Trophoblast cell (in vitro differentiated cells and primary cell): ENCODE measurements at regions not wholly inside any gene's neighbourhood (a gene's known extent, or its start where the extent isn't known, plus 50 kb on each side); places are given as distances from the start of the nearest gene placed in this dataset.
A peak's percentile ranks its signal among the peaks of the same experiment; 100 is the strongest.

Experiments used
- DNase-seq, 2 donors: peaks; one replicate each; pipeline ENCODE4 v3.0.0-alpha.2; 2016
- H2AFZ ChIP-seq: 2 replicates; pipeline ENCODE4 v1.6.1; 2013; ENCODE audit warnings: low read length, moderate library complexity, mild to moderate bottlenecking; ENCODE audit not compliant: insufficient read depth, poor library complexity
- H2AK5ac ChIP-seq: 2 replicates; pipeline ENCODE4 v1.6.1; 2013; ENCODE audit warnings: mild to moderate bottlenecking, low read length
- H2BK120ac ChIP-seq: 2 replicates; pipeline ENCODE4 v1.6.1; 2013; ENCODE audit warnings: low read length, mild to moderate bottlenecking, moderate library complexity; ENCODE audit not compliant: insufficient read depth, poor library complexity
- H2BK12ac ChIP-seq: 2 replicates; pipeline ENCODE4 v1.6.1; 2013; ENCODE audit warnings: mild to moderate bottlenecking, low read length, moderate library complexity
- H2BK5ac ChIP-seq: 2 replicates; pipeline ENCODE4 v1.6.1; 2013; ENCODE audit warnings: low read length, low read depth, moderate library complexity, mild to moderate bottlenecking; ENCODE audit not compliant: poor library complexity
- H3K14ac ChIP-seq: 2 replicates; pipeline ENCODE4 v1.6.1; 2013; ENCODE audit warnings: mild to moderate bottlenecking, low read length
- H3K18ac ChIP-seq: 2 replicates; pipeline ENCODE4 v1.6.1; 2013; ENCODE audit warnings: mild to moderate bottlenecking, low read length
- H3K23ac ChIP-seq: 2 replicates; pipeline ENCODE4 v1.6.1; 2013; ENCODE audit warnings: low read length
- H3K27ac ChIP-seq: 2 replicates; pipeline ENCODE4 v1.5.1; 2013; ENCODE audit warnings: low read depth, mild to moderate bottlenecking, inconsistent platforms, low read length, moderate library complexity
- H3K27me3 ChIP-seq: 2 replicates; pipeline ENCODE4 v1.6.1; 2013; ENCODE audit warnings: inconsistent platforms, mild to moderate bottlenecking, low read length, moderate library complexity; ENCODE audit not compliant: insufficient read depth
- H3K36me3 ChIP-seq, 2 experiments: 1 replicate in 1 of 2; 2 replicates in 1 of 2; pipeline ENCODE4 v1.6.1; 2013; ENCODE audit warnings: low read length in 2 of 2, mild to moderate bottlenecking in 2 of 2, moderate library complexity in 1 of 2; ENCODE audit not compliant: insufficient read depth in 2 of 2, control insufficient read depth in 1 of 2
- H3K4ac ChIP-seq: 2 replicates; pipeline ENCODE4 v1.6.1; 2013; ENCODE audit warnings: low read depth, mild to moderate bottlenecking, low read length, moderate library complexity
- H3K4me1 ChIP-seq, 2 experiments: 1 replicate in 1 of 2; 2 replicates in 1 of 2; pipeline ENCODE4 v1.6.1; 2013; ENCODE audit warnings: low read length in 2 of 2, mild to moderate bottlenecking in 2 of 2, moderate library complexity in 1 of 2; ENCODE audit not compliant: insufficient read depth in 2 of 2, control insufficient read depth in 1 of 2
- H3K4me2 ChIP-seq: 2 replicates; pipeline ENCODE4 v1.6.1; 2013; ENCODE audit warnings: inconsistent platforms, mild to moderate bottlenecking, low read length, moderate library complexity
- H3K4me3 ChIP-seq: 2 replicates; pipeline ENCODE4 v1.5.1; 2013; ENCODE audit warnings: mild to moderate bottlenecking, low read depth, low read length, inconsistent platforms
- H3K79me1 ChIP-seq: one replicate; pipeline ENCODE4 v1.6.1; 2013; ENCODE audit warnings: low read length
- H3K79me2 ChIP-seq: 2 replicates; pipeline ENCODE4 v1.6.1; 2013; ENCODE audit warnings: low read length, mild to moderate bottlenecking; ENCODE audit not compliant: control insufficient read depth, insufficient read depth, poor library complexity
- H3K9ac ChIP-seq: 2 replicates; pipeline ENCODE4 v1.6.1; 2013; ENCODE audit warnings: mild to moderate bottlenecking, low read length
- H3K9me3 ChIP-seq: 2 replicates; pipeline ENCODE4 v1.6.1; 2013; ENCODE audit warnings: low read depth, mild to moderate bottlenecking, control low read depth, inconsistent platforms, low read length; ENCODE audit not compliant: insufficient read depth
- H4K12ac ChIP-seq: 2 replicates; pipeline ENCODE4 v1.6.1; 2013; ENCODE audit warnings: low read depth, mild to moderate bottlenecking, low read length, moderate library complexity
- H4K8ac ChIP-seq: 2 replicates; pipeline ENCODE4 v1.6.1; 2013; ENCODE audit warnings: low read depth, mild to moderate bottlenecking, low read length, moderate library complexity
- H4K91ac ChIP-seq: one replicate; pipeline ENCODE4 v1.6.1; 2013; ENCODE audit warnings: low read depth, mild to moderate bottlenecking, low read length, moderate library complexity
- WGBS: extraction: QIAGEN DNeasy Blood & Tissue Kit; methylation state at CpG from one replicate; pipeline ENCODE4 v1.1.7; 2013; ENCODE audit warnings: missing lambda C conversion rate; ENCODE audit not compliant: insufficient read length, insufficient coverage; ENCODE audit errors: extremely low coverage; 5-methylcytosine and 5-hydroxymethylcytosine counted together

DNA sequence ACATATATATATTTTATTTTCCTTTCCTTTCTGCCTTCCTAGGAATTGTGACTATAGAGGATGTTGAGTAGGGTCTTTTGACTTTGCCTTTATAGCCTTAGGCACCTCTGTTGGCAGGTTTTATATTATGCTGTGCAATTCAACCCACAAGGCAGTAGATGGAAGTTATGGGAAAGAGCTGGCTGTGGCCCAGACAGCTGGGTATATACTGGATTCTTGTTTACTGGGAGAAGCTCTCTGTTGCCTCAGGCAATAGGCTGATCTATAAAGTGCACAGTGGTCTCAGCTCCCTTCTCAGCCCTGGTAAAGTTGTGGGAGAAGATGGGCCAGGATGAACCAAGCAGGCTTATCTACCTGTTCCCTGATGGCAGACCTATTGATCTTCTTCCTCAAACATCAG lies 342.0 kb downstream of the GBA3 start:
- no peak overlapping the region for H4K12ac ChIP-seq
- no peaks in the 10 kb centered on the region for H3K36me3 ChIP-seq
- peak overlapping the region; percentile 64 for H3K14ac ChIP-seq
- no peak overlapping the region for H3K27ac ChIP-seq
- no peak overlapping the region for H3K4me2 ChIP-seq
- H2BK12ac ChIP-seq = peak overlapping the region; percentile 32
- H3K9ac ChIP-seq = no peak overlapping the region
- DNase-seq = peak in 1 of 2 donors; percentile 16
- no peak overlapping the region for H2BK120ac ChIP-seq
- no peak overlapping the region for H3K23ac ChIP-seq
- no peak overlapping the region for H2BK5ac ChIP-seq
- no peak overlapping the region for H3K4ac ChIP-seq
- peaks cover 1% of the 10 kb centered on the region for H3K9me3 ChIP-seq
- peak overlapping the region; percentile 26 for H4K8ac ChIP-seq
- no peak overlapping the region for H2AK5ac ChIP-seq
- no peak overlapping the region for H2AFZ ChIP-seq
- no peak overlapping the region for H4K91ac ChIP-seq
- peak overlapping the region; percentile 11 for H3K18ac ChIP-seq
- no peak overlapping the region for H3K4me3 ChIP-seq
- H3K4me1 ChIP-seq = peaks cover 6 to 9% of the 10 kb centered on the region in 2 experiments
- H3K79me2 ChIP-seq = no peaks in the 10 kb centered on the region
- no peaks in the 10 kb centered on the region for H3K27me3 ChIP-seq
- peaks cover 4% of the 10 kb centered on the region for H3K79me1 ChIP-seq

DNA sequence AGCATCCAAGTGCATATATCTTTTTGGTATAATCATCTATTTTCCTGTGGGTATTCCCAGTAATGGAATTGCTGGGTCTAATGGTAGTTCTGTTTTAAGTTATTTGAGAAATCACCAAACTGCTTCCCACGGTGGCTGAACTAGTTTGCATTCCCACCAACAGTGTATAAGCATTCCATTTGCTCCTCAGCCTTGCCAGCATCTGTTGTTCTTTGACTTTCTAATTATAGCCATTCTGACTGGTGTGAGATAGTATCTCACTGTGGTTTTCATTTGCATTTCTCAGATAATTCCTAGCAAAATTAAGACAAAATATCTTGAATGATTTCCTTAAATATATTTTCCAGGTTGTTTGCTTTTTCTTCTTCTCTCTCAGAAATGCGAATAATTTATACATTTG lies 341.1 kb downstream of the GBA3 start:
- Histone ChIP-seq H2AFZ (no peak overlapping the region), H3K36me3 (no peaks in the 10 kb centered on the region), H3K9me3 (peaks cover 1% of the 10 kb centered on the region), H4K12ac (no peak overlapping the region), H3K27me3 (no peaks in the 10 kb centered on the region), H3K4ac (no peak overlapping the region), H3K4me3 (no peak overlapping the region), H3K27ac (peak overlapping the region; percentile 25), H2AK5ac (no peak overlapping the region), H2BK12ac (no peak overlapping the region), H3K18ac (no peak overlapping the region), H4K91ac (no peak overlapping the region), H2BK5ac (no peak overlapping the region), H2BK120ac (no peak overlapping the region), H3K9ac (no peak overlapping the region), H3K14ac (no peak overlapping the region), H3K4me1 (peaks cover 6 to 9% of the 10 kb centered on the region in 2 experiments), H3K4me2 (no peak overlapping the region), H4K8ac (no peak overlapping the region), H3K79me1 (peaks cover 4% of the 10 kb centered on the region), H3K23ac (no peak overlapping the region), H3K79me2 (no peaks in the 10 kb centered on the region)
- peak; percentile 79 to 88 for DNase-seq
- WGBS = no CpG with 5 or more reads among the region's 2 CpGs

DNA sequence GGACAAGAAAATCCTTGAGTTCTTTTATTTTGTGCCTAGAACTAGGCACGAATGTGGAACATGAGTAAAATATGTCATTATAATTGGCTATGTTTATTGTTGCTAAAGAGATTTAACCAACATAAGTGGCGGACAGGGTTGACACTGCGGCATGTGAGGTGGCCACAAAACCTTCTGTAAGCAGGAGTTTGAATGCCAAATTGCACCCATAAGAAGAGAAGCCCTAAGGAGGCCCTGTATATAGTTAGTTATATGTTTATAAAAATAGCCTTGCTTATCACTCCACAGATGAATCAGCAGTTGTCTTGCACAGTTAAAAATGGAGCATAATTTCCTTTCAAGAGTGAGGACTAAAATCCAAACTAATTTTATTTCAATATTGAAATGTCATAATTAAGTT lies 336.1 kb downstream of the GBA3 start:
- no peak overlapping the region for H3K4me2 ChIP-seq
- no peak overlapping the region for H2BK120ac ChIP-seq
- no peak overlapping the region for H2BK12ac ChIP-seq
- H3K4me1 ChIP-seq = no peaks in the 10 kb centered on the region
- H4K91ac ChIP-seq = no peak overlapping the region
- no peak overlapping the region for H4K8ac ChIP-seq
- H3K14ac ChIP-seq = no peak overlapping the region
- no CpG with 5 or more reads among the region's 3 CpGs for WGBS
- no peak overlapping the region for H2BK5ac ChIP-seq
- H4K12ac ChIP-seq = no peak overlapping the region
- H3K79me2 ChIP-seq = no peaks in the 10 kb centered on the region
- no peak overlapping the region for H3K4ac ChIP-seq
- H3K27ac ChIP-seq = no peak overlapping the region
- H3K9ac ChIP-seq = no peak overlapping the region
- H3K9me3 ChIP-seq = no peaks in the 10 kb centered on the region
- DNase-seq = no peak
- no peak overlapping the region for H3K18ac ChIP-seq
- no peak overlapping the region for H2AFZ ChIP-seq
- peaks cover 1% of the 10 kb centered on the region for H3K79me1 ChIP-seq
- no peaks in the 10 kb centered on the region for H3K27me3 ChIP-seq
- H3K23ac ChIP-seq = no peak overlapping the region
- H3K4me3 ChIP-seq = no peak overlapping the region
- no peak overlapping the region for H2AK5ac ChIP-seq
- H3K36me3 ChIP-seq = no peaks in the 10 kb centered on the region

DNA sequence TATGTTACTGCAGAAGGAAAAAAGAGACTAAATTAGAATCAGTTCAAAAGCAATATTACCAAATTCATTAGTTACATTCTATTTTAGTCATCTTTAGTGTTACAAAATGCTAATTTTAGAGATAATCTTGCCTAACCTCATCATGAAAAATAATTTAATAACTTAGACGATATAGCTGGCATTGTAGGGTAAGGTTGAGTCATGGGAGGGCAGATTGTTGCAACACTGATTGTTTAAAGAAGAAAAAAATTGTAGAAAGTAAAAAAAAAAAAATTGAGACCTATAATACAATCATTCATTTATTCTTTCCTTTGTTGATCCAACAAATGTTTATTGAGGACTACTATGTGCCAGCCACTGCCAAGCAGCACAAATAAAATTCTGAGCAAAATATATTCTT lies 330.9 kb downstream of the GBA3 start:
- no CpG with 5 or more reads among the region's 1 CpG for WGBS
- H2AK5ac ChIP-seq = no peak overlapping the region

More for the DNA sequence above, 330.9 kb downstream of the GBA3 start:
- Histone ChIP-seq H2AFZ (no peak overlapping the region), H4K12ac (no peak overlapping the region), H3K4me2 (no peak overlapping the region), H3K4ac (no peak overlapping the region), H3K14ac (no peak overlapping the region), H3K79me2 (no peaks in the 10 kb centered on the region), H3K27me3 (no peaks in the 10 kb centered on the region), H3K18ac (no peak overlapping the region), H3K4me3 (no peak overlapping the region), H3K27ac (no peak overlapping the region), H3K36me3 (no peaks in the 10 kb centered on the region), H2BK5ac (no peak overlapping the region), H2BK120ac (no peak overlapping the region), H3K9me3 (no peaks in the 10 kb centered on the region), H3K4me1 (no peaks in the 10 kb centered on the region), H3K9ac (no peak overlapping the region), H2BK12ac (no peak overlapping the region), H4K91ac (no peak overlapping the region), H3K79me1 (peaks cover 2% of the 10 kb centered on the region), H4K8ac (no peak overlapping the region), H3K23ac (no peak overlapping the region)
- no peak for DNase-seq
